Gastroesophageal sphincter (tissue), 4 donors: ENCODE measurements at regions not wholly inside any gene's neighbourhood (a gene's known extent, or its start where the extent isn't known, plus 50 kb on each side); places are given as distances from the start of the nearest gene placed in this dataset.

Source experiments
- ATAC-seq: fragments of 150-250 bp; one replicate; pipeline ENCODE4 v1.9.1; 2016; ENCODE audit warnings: mild to moderate bottlenecking, moderate library complexity
- H3K27ac ChIP-seq, 4 donors: fragments of 200-600 bp; sonication (generic) in 3 of 4; 1 replicate in 3 of 4; 2 replicates in 1 of 4; pipeline ENCODE4 v1.5.1; 2016 to 2019
- H3K27me3 ChIP-seq: fragments of 200-600 bp; sonication (generic); one replicate; pipeline ENCODE4 v1.5.1; 2019
- H3K36me3 ChIP-seq, 2 donors: fragments of 200-600 bp; sonication (generic); one replicate each; pipeline ENCODE4 v1.5.1; 2019; ENCODE audit warnings: control low read depth in 1 of 2
- H3K4me1 ChIP-seq, 3 donors: fragments of 200-600 bp; sonication (generic); 1 replicate in 2 of 3; 2 replicates in 1 of 3; pipeline ENCODE4 v1.5.1; 2016 to 2019; ENCODE audit warnings: control low read depth in 2 of 3
- H3K4me3 ChIP-seq, 2 donors: fragments of 200-600 bp; sonication (generic); one replicate each; pipeline ENCODE4 v1.5.1; 2019; ENCODE audit warnings: mild to moderate bottlenecking in 1 of 2, moderate library complexity in 1 of 2
- H3K9me3 ChIP-seq, 3 donors: fragments of 200-600 bp; sonication (generic); one replicate each; pipeline ENCODE4 v1.5.1; 2017 to 2019; ENCODE audit warnings: control low read depth in 2 of 3
- CTCF ChIP-seq, 4 experiments: fragments of 200-600 bp in 2 of 4; fragments of 450-650 bp in 2 of 4; sonication (generic) in 1 of 4; IDR thresholded peaks; one replicate each; pipeline ENCODE4 v1.5.1; 2017 to 2019; ENCODE audit warnings: antibody characterized with exemption in 4 of 4, mild to moderate bottlenecking in 2 of 4, moderate library complexity in 2 of 4
- EP300 ChIP-seq: sonication (generic); formaldehyde crosslinking; IDR thresholded peaks from one replicate; pipeline ENCODE4 v1.6.1; 2017; ENCODE audit warnings: antibody characterized with exemption, mild to moderate bottlenecking
- POLR2A ChIP-seq, 2 donors: fragments of 450-650 bp; IDR thresholded peaks; one replicate each; pipeline ENCODE4 v1.6.1; 2017; ENCODE audit warnings: antibody characterized with exemption in 2 of 2, mild to moderate bottlenecking in 2 of 2, moderate library complexity in 1 of 2
- POLR2AphosphoS5 ChIP-seq: sonication (generic); formaldehyde crosslinking; IDR thresholded peaks from one replicate; pipeline ENCODE4 v1.6.1; 2017; ENCODE audit warnings: antibody characterized with exemption
- WGBS, 2 donors: methylation state at CpG; one replicate each; pipeline ENCODE4 v1.1.5; 2018; ENCODE audit warnings: low coverage in 1 of 2; 5-methylcytosine and 5-hydroxymethylcytosine counted together

DNA sequence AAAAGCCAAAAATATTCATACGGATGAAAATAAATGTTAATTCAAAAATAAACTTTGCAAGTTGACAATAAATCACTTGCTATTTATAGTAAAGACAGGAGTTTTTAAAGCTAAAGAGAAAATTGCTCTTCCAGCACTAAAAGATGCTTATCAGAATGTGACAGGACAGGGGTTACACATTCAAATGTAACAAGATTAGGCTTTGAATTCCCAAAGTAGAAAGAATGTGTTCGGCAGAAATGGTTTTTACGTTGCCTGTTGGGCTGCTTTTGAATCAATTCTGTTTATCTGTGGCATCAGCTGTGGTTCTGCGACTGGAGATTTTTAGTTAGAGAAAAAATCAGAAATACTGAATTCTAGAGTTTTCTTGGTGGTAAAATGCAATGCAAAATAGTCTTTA is 669.4 kb downstream of the CPS1 start:
- Histone ChIP-seq H3K36me3 (no peaks in the 10 kb centered on the region), H3K4me3 (no peak overlapping the region), H3K27ac (no peak overlapping the region), H3K9me3 (no peaks in the 10 kb centered on the region), H3K27me3 (no peaks in the 10 kb centered on the region), H3K4me1 (no peaks in the 10 kb centered on the region)
- no peak for ATAC-seq
- TF ChIP-seq CTCF (IDR thresholded peaks at IDR 0.05) (no peak), POLR2AphosphoS5 (no peak), EP300 (no peak), POLR2A (IDR thresholded peaks at IDR 0.05) (no peak)
- WGBS, 2 donors: 26 to 55% methylated on average over 4 of the region's 4 CpGs

DNA sequence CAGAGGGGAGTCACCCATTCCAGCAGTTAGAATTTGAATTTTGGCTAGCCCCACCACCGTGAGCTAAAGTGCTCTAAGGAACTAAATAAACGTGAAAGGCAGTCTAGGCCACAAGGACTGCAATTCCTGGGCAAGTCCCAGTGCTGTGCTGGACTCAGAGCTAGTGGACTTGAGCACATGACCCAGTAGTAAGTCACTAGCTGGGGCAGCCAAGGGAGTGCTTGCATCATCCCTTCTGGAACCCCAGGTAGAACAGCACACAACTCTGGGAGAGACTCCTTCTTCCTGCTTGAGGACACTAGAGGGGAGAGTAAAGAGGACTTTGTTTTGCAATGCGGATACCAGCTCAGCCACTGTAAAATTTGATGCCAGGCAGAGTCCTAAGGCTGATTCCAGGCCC is 672.2 kb downstream of the CPS1 start:
- 89% methylated on average over 1 of the region's 3 CpGs; no CpG with 5 or more reads in 1 of the 2 donors for WGBS, 2 donors
- H3K36me3 ChIP-seq: no peaks in the 10 kb centered on the region
- ATAC-seq: no peak

DNA sequence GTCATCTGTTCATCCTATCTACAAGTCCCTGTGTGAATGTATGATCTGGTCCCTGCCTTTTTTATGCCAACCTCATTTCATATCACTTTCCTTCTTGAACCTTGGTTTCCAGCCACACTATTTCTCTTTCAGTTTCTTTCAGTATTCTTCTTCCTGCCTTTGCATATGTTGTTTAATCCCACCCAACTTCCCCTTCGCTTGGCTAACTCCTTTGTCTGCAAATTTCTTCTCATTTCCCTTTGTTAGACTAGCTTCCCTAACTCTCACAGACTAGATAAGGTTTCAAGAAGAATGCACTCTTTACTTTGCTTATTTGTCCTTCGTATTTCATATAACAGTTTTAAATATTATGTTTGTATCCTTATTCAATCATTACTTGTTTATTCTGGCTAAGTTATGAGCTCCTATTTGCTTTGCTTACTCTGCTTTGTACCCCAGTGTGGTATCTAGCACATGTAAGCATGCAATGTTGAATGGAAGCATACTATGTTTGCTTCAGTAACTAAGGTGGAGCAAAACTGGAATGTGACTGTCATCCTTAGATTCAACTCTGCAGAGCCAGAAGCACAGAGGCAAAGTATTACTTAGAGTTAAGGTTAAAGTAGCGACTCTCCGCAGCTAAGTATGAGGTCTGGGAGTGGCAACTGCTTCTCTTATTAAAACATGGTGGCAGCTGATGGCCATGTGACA is 681.3 kb downstream of the CPS1 start:
- Histone ChIP-seq H3K27me3 (no peaks in the 10 kb centered on the region), H3K36me3 (no peaks in the 10 kb centered on the region), H3K4me1 (no peaks in the 10 kb centered on the region), H3K27ac (no peak overlapping the region), H3K4me3 (no peak overlapping the region), H3K9me3 (peaks cover 0 to 7% (median 0%) of the 10 kb centered on the region in 3 donors)
- no peak for ATAC-seq
- TF ChIP-seq CTCF (IDR thresholded peaks at IDR 0.05) (no peak), POLR2AphosphoS5 (no peak), EP300 (no peak), POLR2A (IDR thresholded peaks at IDR 0.05) (no peak)
- WGBS, 2 donors: 55 to 80% methylated on average over 4 of the region's 4 CpGs

More for the DNA sequence above, 672.2 kb downstream of the CPS1 start:
- no peaks in the 10 kb centered on the region for H3K4me1 ChIP-seq
- H3K4me3 ChIP-seq: no peak overlapping the region
- no peak overlapping the region for H3K27ac ChIP-seq
- H3K9me3 ChIP-seq: no peaks in the 10 kb centered on the region
- no peak for TF ChIP-seq EP300
- no peak for TF ChIP-seq POLR2AphosphoS5
- no peak for TF ChIP-seq CTCF (IDR thresholded peaks at IDR 0.05)
- no peak for TF ChIP-seq POLR2A (IDR thresholded peaks at IDR 0.05)
- no peaks in the 10 kb centered on the region for H3K27me3 ChIP-seq

- ATAC-seq: no peak
- Histone ChIP-seq H3K27me3 (no peaks in the 10 kb centered on the region), H3K4me1 (no peaks in the 10 kb centered on the region), H3K36me3 (no peaks in the 10 kb centered on the region), H3K9me3 (no peaks in the 10 kb centered on the region), H3K4me3 (no peak overlapping the region), H3K27ac (no peak overlapping the region)
- TF ChIP-seq EP300: no peak
- TF ChIP-seq POLR2AphosphoS5: no peak
- TF ChIP-seq POLR2A (IDR thresholded peaks at IDR 0.05): no peak
- TF ChIP-seq CTCF (IDR thresholded peaks at IDR 0.05): no peak
- WGBS, 2 donors: 82 to 100% methylated on average over 3 of the region's 3 CpGs
Observed at GRCh38 chr2:211241891-211242290, 685.5 kb downstream of the CPS1 start.

DNA sequence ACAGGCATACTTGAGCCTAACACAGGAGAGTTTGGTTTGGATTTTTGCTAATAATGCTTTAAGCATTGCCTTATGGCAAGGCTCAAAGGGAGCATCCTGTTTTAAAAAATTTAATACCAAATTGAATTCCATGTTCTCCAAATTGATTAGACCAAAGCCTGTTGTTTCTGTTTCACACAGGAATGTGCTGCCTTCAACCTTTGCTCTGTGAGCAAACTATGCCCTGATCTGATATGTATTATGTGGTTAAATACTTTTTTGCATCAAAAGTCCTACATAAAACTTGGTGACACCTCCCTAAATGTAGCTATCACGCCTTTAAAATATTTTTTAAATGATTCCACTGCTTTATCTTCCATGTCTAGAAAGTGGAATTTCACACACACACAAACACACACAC is 691.4 kb downstream of the CPS1 start:
- WGBS, 2 donors: 41 to 80% methylated on average over 1 of the region's 1 CpG
- Histone ChIP-seq H3K4me1 (no peaks in the 10 kb centered on the region), H3K36me3 (no peaks in the 10 kb centered on the region), H3K9me3 (no peaks in the 10 kb centered on the region), H3K27ac (no peak overlapping the region), H3K27me3 (no peaks in the 10 kb centered on the region), H3K4me3 (no peak overlapping the region)
- no peak for ATAC-seq
- no peak for TF ChIP-seq POLR2AphosphoS5
- TF ChIP-seq POLR2A (IDR thresholded peaks at IDR 0.05): no peak
- no peak for TF ChIP-seq CTCF (IDR thresholded peaks at IDR 0.05)
- no peak for TF ChIP-seq EP300
